ENCODE measurements at regions not wholly inside any gene's neighbourhood (a gene's known extent, or its start where the extent isn't known, plus 50 kb on each side); places are given as distances from the start of the nearest gene placed in this dataset.

DNA sequence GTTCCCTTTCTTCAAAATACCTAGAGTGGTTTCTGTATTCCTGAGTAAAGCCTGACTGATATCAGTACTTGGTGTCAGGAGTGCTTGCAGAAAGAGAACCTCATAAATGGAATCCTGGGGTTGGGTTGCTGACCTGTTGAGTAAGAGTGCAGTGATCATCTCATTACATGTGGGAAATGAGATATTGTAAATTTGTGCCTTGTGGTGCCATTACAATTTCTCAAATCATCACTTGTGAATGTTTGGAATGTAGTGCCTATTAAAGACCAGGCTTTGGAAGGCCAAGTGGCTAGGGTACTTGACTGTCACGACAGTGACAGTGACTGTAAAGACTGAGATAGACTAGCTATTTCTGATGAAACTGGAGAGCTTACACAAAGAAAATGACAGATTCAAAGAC is 176.7 kb upstream of the CTTNBP2NL start:
- DNase-seq, result no peak

- DNase-seq, result no peak
Observed at GRCh38 chr1:112230232-112230631, 165.8 kb upstream of the CTTNBP2NL start.

GRCh38 chr1:112231331-112231730 is 164.7 kb upstream of the CTTNBP2NL start:
- no peak for DNase-seq

DNA sequence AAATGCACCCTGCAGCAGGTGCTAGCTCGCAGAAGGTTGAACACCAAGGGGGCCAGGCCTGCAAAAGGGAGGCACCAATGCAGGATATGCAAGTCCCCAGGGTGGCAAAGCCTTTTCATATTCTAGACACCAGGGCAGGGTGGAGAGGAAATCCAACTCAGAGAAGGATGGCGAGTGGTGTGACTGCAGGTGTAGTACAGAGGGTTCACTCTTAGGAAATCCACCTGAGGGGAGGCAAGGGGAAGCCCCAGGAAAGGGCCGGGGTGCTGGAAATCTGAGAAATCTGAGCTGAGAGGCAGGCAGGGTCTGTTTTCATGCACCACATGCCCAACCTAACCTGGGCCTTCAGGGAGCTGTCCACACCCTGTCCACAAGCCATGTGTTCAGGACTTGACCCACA is 163.2 kb upstream of the CTTNBP2NL start:
- no peak for DNase-seq

- DNase-seq, result peak in 1 of 2 donors; percentile 6
Observed at GRCh38 chr1:112234710-112235109, 161.3 kb upstream of the CTTNBP2NL start.

GRCh38 chr1:112237983-112238545 is 157.9 kb upstream of the CTTNBP2NL start:
- DNase-seq, result no peak

- no peak for DNase-seq
Observed at GRCh38 chr1:112239683-112240330, 156.2 kb upstream of the CTTNBP2NL start.

DNA sequence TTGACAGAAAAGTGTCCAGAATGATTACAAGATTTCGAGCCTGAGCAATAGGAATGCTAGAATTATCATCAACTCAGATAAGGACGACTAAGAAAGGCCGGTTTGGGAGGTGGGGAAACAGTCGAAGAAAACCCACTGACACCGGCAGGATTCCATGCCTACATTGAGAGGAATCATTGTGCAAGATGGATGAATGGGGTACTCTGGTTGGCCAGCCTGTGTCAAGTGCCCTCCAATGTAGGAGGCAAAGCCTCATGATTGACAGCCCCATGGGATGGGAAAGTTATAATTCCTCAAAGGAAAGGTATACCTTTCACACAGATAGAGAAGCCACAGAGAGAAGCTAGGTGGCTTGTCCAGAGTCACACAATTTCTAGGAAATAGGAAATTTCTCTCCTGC is 153.5 kb upstream of the CTTNBP2NL start:
- no peak for DNase-seq

DNA sequence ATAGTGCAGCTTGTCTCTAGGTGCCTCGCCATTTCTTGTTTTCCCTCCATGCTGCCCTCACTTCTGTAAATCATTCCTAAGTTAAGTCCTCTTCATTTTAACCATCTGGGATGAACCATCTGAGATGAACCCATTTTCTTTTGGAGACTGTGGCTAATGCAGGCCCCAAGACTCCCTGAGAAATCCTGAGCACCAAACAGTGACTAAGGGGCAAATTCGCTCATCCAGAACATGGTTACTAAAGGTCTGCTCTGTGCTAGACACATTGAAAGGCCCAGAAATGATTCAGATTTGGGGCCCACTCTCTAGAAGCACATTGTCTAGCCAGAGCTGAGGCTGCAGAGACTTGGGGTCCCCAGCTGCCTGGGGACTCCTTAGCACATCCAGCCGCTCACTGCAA is 151.9 kb upstream of the CTTNBP2NL start:
- DNase-seq, result no peak

- no peak for DNase-seq
Observed at GRCh38 chr1:112245114-112245513, 150.9 kb upstream of the CTTNBP2NL start.

DNA sequence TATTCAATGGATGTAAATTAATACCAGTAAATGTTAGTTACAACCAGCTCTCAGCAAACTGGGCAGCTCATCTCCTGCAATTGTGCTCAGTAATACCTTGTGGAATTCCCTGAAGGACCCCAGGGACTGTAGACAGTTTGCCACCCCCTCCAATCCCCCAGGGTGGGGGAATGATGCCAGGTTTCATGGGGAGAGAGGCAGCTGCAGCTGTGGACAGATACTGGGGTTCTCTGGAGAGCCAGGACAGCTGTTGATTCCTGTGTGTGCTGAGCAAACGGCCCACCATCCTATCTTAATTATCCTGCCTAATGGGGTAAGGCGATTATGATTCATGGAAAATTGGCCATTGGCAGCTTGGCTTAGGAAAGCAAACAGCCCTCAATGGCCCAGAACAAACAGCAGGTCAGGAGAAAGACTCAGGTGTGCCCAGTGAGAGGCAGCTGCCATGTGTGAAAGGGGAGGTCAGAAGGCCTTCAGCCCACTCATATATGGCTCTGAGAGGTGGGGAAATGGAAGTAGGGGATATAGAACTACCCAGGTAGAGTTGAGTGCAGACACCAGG is 148.9 kb upstream of the CTTNBP2NL start:
- DNase-seq, result no peak

DNA sequence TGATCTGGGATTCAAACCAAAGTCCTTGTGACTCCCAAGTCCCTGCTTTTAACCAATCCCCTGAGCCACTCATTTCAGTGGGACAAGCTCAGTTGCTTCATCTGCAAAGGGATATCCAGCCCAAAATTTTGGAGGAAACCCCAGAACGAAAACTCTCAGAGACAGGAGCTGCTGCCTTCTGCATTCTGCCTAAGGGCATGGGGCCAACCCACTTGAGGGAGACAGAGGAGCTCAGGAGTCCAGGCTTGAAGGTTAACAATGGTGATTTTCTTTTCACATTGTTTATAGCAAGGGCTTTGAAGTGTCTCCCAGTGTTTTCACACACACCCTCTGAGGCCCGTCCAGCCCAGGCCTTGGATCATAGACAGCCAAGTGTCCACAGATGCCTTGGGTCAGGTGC is 148.1 kb upstream of the CTTNBP2NL start:
- no peak for DNase-seq

DNA sequence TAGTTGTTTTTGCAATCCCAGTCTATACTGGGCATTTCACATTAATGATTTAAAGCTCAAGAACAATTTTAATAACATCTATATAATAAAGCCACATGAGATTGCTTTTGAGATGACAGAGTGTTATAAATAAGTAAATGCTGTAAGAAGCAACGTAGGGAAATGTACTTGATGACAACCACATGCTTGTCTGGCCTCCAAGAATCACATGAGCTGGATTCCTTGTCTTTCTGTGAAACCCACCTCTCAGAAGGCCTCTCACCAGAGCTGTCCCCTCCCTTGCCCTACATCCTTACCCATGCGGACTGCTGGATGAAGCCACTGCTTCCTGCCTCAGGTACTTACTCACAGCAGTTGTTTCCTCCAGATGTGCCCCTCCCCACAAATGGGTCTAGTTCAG is 145.1 kb upstream of the CTTNBP2NL start:
- DNase-seq, result no peak

DNA sequence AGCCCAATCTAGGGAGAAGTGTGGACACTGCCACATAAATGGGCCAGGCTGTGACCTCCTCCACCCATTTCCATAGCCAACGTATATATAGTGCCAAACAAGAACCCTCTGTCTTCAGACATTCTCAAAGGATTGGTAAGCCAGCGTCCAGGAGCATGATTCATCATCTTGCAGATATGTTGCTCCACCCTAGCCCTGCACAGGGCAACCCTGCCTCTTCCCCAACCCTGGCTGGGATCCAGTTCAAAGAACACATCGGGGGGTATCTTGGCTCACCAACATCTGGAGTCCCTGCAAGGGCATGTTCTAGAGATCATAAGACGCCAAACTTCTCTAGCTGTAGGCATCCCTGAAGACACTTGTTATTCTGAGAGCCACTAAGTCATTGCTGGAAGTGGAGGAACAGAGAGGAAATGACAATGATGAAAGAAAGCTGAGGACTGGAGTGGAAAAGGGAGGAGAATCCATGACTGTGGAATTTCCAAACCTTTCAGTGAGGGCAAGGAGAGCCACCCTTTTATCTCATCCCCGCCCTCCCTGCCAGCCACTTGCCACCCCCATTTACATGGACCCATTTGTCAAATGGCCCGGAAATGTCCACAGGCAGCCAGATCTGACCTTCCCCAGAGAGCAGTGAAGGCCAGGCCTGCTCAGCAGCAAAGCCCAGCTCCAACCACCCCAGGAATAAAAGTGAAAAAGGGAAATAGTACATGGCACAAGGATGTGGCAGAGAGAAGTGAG is 144.1 kb upstream of the CTTNBP2NL start:
- no peak for DNase-seq

- DNase-seq, result no peak
Observed at GRCh38 chr1:112253366-112253765, 142.6 kb upstream of the CTTNBP2NL start.

- DNase-seq, result no peak
Observed at GRCh38 chr1:112255080-112255479, 140.9 kb upstream of the CTTNBP2NL start.

- DNase-seq, result peak; percentile 36 to 42
Observed at GRCh38 chr1:112256411-112256810, 139.6 kb upstream of the CTTNBP2NL start.

- no peak for DNase-seq
Observed at GRCh38 chr1:112257043-112257835, 138.8 kb upstream of the CTTNBP2NL start.

DNA sequence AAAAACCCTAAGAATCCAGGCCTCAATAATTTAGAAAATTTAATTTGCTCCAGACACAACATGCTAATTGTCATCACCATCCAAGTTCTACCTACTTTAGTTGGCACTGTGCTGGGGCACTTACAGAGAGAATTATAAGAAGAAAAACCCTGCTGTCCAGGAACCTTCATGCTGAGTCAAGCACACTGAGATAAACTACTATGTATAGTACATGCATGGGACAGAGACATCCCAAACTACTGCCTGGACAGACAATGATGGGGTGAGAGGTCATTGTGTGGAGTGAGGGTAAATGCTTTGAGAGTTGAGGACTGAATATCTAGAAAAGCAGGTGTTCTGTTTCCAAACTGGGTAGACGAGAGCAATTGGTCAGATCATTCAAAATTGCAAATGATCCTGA is 135.3 kb upstream of the CTTNBP2NL start:
- no peak for DNase-seq

DNA sequence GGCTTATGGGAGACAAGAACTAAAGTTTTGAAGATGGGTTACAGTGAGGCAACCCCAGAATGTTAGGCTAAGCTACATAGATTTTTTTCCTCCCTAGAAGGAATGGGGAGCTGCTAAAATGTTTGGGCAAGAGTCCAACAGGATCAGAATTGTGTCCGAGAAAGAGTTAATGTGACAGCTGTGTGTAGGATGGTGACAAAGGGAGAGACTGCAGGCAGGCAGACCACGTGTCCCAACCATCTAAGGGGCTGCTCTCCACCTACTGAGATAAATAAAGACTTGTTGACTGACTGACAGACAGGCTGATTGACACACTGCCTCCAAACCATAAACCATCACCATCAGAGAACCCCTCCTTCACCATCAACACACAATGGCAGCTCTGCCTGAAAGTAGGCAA is 133.7 kb upstream of the CTTNBP2NL start:
- no peak for DNase-seq

DNA sequence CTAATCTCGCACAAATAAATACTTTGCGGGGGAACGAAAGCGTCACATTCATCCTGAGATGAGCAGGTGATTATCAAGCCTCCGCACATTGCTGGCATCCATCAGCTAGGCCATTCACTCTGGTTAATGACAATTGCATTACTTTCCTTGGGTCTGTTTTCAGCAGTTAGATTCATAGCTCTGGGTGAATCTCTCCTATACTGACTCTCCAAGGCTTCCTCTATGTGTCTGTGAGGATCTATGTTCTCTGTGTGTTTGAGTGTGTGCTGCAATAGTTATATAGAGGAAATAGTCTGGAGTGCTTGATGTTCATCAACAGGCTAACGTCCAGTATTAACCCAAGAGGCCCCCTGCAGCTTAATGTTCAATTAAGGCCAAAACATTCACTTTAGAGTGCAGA is 133.0 kb upstream of the CTTNBP2NL start:
- no peak for DNase-seq

DNA sequence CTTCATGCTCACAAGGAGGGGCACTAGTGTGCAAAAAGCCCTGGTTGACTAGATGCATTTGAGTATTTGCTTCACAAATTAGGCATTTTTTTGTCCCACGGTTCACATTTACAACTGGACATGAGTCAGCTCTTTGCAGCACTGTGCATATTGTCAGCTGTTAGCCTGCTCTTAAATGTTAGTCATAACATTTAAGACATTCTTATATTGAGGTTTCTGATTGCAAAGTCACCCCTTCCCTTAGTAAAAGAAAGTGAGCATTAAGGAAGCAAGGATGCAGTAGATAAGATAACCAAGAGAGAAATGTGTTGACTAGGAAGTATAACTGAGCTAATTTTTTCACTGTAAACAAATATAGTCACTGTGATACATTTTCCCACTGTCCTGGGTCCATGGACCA is 132.6 kb upstream of the CTTNBP2NL start:
- DNase-seq, result peak in 1 of 2 donors; percentile 16

All from right lung (tissue), 2 donors.